ENCODE measurements at regions not wholly inside any gene's neighbourhood (a gene's known extent, or its start where the extent isn't known, plus 50 kb on each side); places are given as distances from the start of the nearest gene placed in this dataset.

DNA sequence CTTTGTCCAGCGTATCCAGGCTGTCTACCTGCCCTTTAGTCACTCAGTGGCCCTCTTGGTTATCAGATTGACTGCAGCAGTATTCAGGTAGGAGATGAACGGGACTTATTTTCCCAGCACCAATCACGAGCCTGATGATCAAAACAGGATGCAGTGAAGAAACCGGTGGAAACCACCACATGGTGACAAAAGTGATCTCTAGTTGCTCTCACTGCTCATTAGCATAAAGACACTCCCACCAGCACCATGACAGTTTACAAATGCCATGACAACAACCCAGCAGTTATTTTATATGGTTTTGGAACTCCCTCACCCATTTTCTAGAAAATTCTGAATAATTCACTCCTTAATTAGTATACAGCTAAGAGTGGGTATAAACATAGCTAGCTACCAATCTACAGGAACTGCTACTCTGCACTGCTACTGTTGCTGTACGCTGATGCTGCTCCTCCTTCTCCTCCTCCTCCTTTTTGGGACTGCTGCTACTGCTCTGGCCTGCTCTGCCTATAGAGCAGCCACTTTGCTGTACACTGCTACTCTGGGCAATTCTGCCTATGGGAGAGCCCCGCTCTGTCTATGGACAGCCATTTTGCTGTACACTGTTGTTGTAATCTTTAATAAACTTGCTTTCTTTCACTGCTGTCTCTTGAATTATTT, 142.5 kb upstream of the SSTR1 start:
- H3K27me3 Mint-ChIP-seq (ENCODE audit: low read depth): peaks cover 2% of the 10 kb centered on the region
- peaks cover 10% of the 10 kb centered on the region for H3K9me3 Mint-ChIP-seq (ENCODE audit: low read depth)
- H3K36me3 Mint-ChIP-seq (ENCODE audit: low read depth): no peaks in the 10 kb centered on the region
- no peaks in the 10 kb centered on the region for H3K4me1 Mint-ChIP-seq (ENCODE audit: low read depth)
- no peak overlapping the region for H3K27ac Mint-ChIP-seq (ENCODE audit: unreplicated experiment)
- TF ChIP-seq, protein P1, sequence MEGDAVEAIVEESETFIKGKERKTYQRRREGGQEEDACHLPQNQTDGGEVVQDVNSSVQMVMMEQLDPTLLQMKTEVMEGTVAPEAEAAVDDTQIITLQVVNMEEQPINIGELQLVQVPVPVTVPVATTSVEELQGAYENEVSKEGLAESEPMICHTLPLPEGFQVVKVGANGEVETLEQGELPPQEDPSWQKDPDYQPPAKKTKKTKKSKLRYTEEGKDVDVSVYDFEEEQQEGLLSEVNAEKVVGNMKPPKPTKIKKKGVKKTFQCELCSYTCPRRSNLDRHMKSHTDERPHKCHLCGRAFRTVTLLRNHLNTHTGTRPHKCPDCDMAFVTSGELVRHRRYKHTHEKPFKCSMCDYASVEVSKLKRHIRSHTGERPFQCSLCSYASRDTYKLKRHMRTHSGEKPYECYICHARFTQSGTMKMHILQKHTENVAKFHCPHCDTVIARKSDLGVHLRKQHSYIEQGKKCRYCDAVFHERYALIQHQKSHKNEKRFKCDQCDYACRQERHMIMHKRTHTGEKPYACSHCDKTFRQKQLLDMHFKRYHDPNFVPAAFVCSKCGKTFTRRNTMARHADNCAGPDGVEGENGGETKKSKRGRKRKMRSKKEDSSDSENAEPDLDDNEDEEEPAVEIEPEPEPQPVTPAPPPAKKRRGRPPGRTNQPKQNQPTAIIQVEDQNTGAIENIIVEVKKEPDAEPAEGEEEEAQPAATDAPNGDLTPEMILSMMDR (IDR thresholded peaks at IDR 0.05): no peak
- DNase-seq (ENCODE audit: low spot score): no peak
- H3K4me3 Mint-ChIP-seq (ENCODE audit: unreplicated experiment): no peak overlapping the region

DNA sequence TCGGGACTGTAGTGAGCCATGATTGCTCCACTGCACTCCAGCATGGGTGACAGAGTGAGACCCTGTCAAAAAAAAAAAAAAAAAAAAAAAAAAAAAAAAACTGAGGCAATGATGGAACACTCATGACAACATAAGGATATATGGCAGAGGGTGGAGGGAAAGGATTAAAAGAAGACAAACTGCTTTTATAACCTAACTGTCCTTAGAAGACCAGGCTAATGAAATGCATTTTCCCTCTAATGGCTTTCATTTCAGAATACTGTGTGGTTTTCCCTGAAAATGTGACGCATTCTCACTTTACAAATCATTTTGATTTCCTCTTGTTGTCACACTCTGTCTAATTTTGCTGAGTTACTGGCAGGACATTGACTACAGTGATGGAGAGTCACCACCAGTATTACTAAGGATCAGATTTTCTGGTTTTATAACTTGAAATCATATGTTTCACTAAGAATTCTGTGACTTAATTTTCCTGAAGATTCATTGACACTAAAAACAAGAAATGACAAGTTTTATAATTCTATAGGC, 137.6 kb upstream of the SSTR1 start:
- Mint-ChIP-seq H3K27ac (ENCODE audit: unreplicated experiment) (no peak overlapping the region), H3K9me3 (ENCODE audit: low read depth) (peaks cover 6% of the 10 kb centered on the region), H3K4me3 (ENCODE audit: unreplicated experiment) (no peak overlapping the region), H3K4me1 (ENCODE audit: low read depth) (no peaks in the 10 kb centered on the region), H3K36me3 (ENCODE audit: low read depth) (no peaks in the 10 kb centered on the region), H3K27me3 (ENCODE audit: low read depth) (peaks cover 2% of the 10 kb centered on the region)
- TF ChIP-seq, protein P1 (IDR thresholded peaks at IDR 0.05): no peak
- DNase-seq (ENCODE audit: low spot score): no peak

DNA sequence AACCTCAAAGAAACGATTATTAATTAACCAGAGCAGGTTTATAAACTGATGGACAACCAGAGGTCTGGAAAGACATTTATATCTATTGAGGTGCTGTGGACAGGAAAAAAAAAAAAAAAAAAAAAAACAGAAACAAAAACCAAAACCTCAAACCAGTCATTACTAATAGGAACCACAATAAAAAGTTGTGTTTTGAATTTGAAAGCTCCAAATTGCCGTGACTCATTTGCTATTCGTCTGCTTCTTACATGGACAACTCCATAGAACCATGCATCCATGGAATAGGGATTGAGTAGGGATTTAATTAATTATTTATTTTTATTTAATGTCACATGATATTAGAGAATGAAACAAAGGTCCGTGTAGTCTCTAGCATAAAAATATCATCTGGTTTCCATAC, 134.1 kb upstream of the SSTR1 start:
- no peaks in the 10 kb centered on the region for H3K4me1 Mint-ChIP-seq (ENCODE audit: low read depth)
- TF ChIP-seq, protein P1 (IDR thresholded peaks at IDR 0.05): no peak
- no peak overlapping the region for H3K27ac Mint-ChIP-seq (ENCODE audit: unreplicated experiment)
- H3K27me3 Mint-ChIP-seq (ENCODE audit: low read depth): no peaks in the 10 kb centered on the region
- no peaks in the 10 kb centered on the region for H3K36me3 Mint-ChIP-seq (ENCODE audit: low read depth)
- H3K9me3 Mint-ChIP-seq (ENCODE audit: low read depth): peaks cover 8% of the 10 kb centered on the region
- H3K4me3 Mint-ChIP-seq (ENCODE audit: unreplicated experiment): no peak overlapping the region
- no peak for DNase-seq (ENCODE audit: low spot score)

DNA sequence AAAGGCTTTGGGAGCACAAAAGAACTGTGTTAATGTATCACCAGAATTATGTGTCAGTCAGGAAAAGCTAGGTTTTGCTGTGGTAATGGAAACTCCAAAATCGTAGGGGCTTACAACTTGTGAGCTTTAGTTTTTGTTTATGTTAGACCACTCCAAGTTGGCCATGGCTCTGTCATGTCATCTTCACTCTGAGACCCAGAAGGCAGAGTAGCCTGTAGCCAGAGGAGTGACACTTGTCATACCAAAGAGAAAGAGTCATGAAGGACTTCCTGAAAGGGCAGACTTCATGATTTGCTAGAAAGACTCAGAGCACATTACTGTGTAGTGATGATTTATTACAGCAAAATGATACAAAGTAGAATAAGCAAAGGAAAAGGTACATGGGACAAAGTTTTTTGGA, 133.6 kb upstream of the SSTR1 start:
- H3K4me1 Mint-ChIP-seq (ENCODE audit: low read depth): no peaks in the 10 kb centered on the region

DNA sequence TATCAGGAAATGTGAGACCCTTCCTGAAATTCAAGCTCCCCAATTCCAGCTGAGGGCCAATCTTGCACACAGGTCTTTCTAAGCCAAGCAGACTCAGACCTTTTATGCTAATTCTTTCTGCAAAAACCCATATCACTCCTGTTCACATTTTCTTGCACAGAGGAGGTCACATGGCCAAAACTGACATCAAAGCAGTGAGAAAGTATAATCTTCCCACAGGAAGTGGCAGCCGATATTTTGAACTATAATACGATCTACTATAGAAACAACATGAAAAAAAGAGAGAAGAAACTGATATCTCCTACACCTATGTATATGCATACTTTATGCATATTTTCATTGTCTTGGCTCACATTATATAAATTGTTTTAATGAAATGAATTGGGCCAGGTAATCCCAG, 132.9 kb upstream of the SSTR1 start:
- H3K4me3 Mint-ChIP-seq (ENCODE audit: unreplicated experiment): no peak overlapping the region

More for the DNA sequence above, 133.6 kb upstream of the SSTR1 start:
- no peak overlapping the region for H3K4me3 Mint-ChIP-seq (ENCODE audit: unreplicated experiment)
- peaks cover 8% of the 10 kb centered on the region for H3K9me3 Mint-ChIP-seq (ENCODE audit: low read depth)
- DNase-seq (ENCODE audit: low spot score): no peak
- TF ChIP-seq, protein P1 (IDR thresholded peaks at IDR 0.05): no peak
- no peak overlapping the region for H3K27ac Mint-ChIP-seq (ENCODE audit: unreplicated experiment)
- H3K36me3 Mint-ChIP-seq (ENCODE audit: low read depth): no peaks in the 10 kb centered on the region
- no peaks in the 10 kb centered on the region for H3K27me3 Mint-ChIP-seq (ENCODE audit: low read depth)

More for the DNA sequence above, 132.9 kb upstream of the SSTR1 start:
- peaks cover 8% of the 10 kb centered on the region for H3K9me3 Mint-ChIP-seq (ENCODE audit: low read depth)
- TF ChIP-seq, protein P1 (IDR thresholded peaks at IDR 0.05): no peak
- H3K27ac Mint-ChIP-seq (ENCODE audit: unreplicated experiment): no peak overlapping the region
- no peaks in the 10 kb centered on the region for H3K36me3 Mint-ChIP-seq (ENCODE audit: low read depth)
- no peaks in the 10 kb centered on the region for H3K27me3 Mint-ChIP-seq (ENCODE audit: low read depth)
- DNase-seq (ENCODE audit: low spot score): no peak
- H3K4me1 Mint-ChIP-seq (ENCODE audit: low read depth): no peaks in the 10 kb centered on the region
